Astrocyte of the spinal cord (primary cell): ENCODE measurements at regions not wholly inside any gene's neighbourhood (a gene's known extent, or its start where the extent isn't known, plus 50 kb on each side); places are given as distances from the start of the nearest gene placed in this dataset.

Source experiments
- DNase-seq: peaks from one replicate; pipeline ENCODE4 v3.0.0; 2011; ENCODE audit warnings: low read depth, low spot score
- H3K4me3 ChIP-seq: 2 replicates; pipeline ENCODE4 v1.5.1; 2011; ENCODE audit warnings: low read depth, mild to moderate bottlenecking, low read length, moderate library complexity
- in situ Hi-C: cut with HindIII; loops from 2 replicates; pipeline ENCODE4 v1.10.0; 2017; ENCODE audit warnings: low sequenced_read_pairs
- TF ChIP-seq, protein P1 (sequence below): IDR thresholded peaks from 2 replicates; pipeline ENCODE4 v1.5.1; 2012; ENCODE audit warnings: low read depth, mild to moderate bottlenecking, low read length, inconsistent platforms

DNA sequence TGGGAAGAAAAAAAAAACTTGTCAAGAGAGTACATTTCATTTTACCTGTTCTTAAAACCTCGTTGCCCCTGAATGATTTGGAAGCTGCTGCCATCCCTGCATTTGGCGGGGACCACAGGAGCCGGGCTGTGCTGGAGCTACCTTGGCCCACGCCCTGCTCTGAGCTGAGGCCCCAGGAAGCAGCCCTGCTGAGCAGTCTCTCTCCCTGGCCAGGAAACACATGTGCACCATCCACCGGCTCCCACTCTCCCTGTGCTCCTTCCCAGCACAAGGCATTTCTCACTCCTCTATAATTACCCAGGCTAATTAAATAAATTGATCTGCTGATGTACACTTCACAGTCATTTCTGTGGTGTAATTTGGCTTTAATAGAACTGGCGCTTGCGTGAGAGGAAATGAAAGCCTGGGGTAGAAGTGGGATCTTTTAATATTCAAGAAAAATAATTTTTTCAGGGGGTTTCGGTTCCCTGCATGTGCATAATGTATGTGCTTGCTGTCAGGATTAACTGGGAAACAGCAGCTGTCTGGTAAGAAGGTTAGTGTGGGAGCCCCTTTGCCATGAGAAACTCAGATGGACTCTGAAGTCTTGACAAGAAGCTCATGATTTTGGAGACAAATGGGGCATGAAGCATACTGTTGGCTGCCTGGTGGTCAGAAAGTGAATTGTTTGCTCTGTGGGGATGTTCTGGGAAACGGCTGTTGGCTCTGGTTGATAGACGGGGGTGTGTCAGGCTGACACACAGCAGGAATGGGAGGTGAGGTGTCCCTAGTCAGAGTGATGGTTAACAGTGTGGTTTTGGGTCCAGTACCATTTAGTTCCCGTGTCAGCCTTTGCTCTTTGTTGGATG, 252.3 kb upstream of the EEF2KMT start:
- H3K4me3 ChIP-seq = no peak overlapping the region
- in situ Hi-C loops = no loop called here
- TF ChIP-seq, protein P1, sequence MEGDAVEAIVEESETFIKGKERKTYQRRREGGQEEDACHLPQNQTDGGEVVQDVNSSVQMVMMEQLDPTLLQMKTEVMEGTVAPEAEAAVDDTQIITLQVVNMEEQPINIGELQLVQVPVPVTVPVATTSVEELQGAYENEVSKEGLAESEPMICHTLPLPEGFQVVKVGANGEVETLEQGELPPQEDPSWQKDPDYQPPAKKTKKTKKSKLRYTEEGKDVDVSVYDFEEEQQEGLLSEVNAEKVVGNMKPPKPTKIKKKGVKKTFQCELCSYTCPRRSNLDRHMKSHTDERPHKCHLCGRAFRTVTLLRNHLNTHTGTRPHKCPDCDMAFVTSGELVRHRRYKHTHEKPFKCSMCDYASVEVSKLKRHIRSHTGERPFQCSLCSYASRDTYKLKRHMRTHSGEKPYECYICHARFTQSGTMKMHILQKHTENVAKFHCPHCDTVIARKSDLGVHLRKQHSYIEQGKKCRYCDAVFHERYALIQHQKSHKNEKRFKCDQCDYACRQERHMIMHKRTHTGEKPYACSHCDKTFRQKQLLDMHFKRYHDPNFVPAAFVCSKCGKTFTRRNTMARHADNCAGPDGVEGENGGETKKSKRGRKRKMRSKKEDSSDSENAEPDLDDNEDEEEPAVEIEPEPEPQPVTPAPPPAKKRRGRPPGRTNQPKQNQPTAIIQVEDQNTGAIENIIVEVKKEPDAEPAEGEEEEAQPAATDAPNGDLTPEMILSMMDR = no peak

DNA sequence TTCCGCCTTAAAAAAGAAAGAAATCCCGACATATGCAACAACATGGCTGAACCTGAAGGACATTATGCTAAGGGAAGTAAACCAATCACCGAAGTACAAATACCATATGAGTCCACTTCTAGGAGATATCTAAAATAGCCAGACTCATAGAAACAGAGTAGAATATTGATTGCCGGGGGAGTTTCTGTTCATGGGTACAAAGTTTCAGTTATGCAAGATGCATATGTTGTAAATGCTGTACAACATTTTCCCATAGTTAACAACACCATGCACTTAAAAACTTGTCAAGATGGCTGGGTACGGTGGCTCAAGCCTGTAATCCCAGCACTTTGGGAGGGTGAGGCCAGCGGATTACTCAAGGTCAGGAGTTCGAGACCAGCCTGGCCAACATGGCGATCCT, 251.5 kb upstream of the EEF2KMT start:
- in situ Hi-C loops = no loop called here
- H3K4me3 ChIP-seq = no peak overlapping the region
- TF ChIP-seq, protein P1 = no peak
- DNase-seq = no peak

More for the DNA sequence above, 252.3 kb upstream of the EEF2KMT start:
- no peak for DNase-seq

GRCh38 chr16:5347561-5347960, 250.0 kb upstream of the EEF2KMT start:
- H3K4me3 ChIP-seq = no peak overlapping the region
- TF ChIP-seq, protein P1 = no peak
- DNase-seq = no peak
- in situ Hi-C loops = no loop called here

GRCh38 chr16:5336941-5337340, 239.3 kb upstream of the EEF2KMT start:
- no peak for DNase-seq
- no peak overlapping the region for H3K4me3 ChIP-seq
- in situ Hi-C loops = no loop called here
- TF ChIP-seq, protein P1 = no peak

DNA sequence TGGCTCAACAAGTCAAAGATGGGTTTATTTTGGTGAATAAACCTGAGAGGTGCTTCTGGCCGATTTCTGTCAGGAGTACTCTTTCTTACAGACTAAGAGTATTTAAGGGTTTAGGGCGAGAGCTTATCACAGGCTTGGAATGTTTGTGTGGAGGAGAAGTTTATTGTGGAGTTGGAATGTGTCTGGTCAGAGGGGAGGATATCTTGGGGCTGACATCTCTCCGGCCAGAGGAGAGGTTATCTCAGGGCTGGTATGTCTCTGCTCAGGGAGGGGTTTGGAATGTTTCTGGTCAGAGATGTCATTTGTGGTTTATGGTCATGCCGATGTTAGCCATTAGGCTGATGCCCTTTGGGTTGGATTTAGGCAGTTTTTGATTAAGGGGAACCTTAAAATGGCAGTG, 236.4 kb upstream of the EEF2KMT start:
- no peak overlapping the region for H3K4me3 ChIP-seq
- no peak for DNase-seq
- in situ Hi-C loops = no loop called here
- TF ChIP-seq, protein P1 = no peak

DNA sequence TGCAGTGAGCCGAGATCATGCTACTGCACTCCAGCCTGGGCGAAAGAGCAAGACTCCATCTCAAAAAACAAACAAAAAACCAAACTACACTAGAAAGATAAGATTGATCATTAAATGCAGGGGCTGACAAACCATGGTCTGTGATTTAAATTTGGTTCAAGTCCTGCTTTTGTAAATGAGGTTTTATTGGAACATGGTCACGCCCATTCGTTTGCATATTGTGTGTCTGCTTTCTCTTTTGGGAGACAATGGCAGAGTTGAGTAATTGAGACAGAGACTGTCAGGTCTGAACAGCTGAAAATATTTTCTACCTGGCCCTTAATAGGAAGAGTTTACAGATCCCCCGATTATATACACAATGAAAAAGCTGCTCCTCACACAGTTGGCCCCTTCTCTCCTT, 235.5 kb upstream of the EEF2KMT start:
- H3K4me3 ChIP-seq = no peak overlapping the region
- DNase-seq = no peak
- TF ChIP-seq, protein P1 = no peak
- in situ Hi-C loops = no loop called here
